ENCODE measurements at regions not wholly inside any gene's neighbourhood (a gene's known extent, or its start where the extent isn't known, plus 50 kb on each side); places are given as distances from the start of the nearest gene placed in this dataset.

- DNase-seq: no peak
Measured at GRCh38 chr1:244224487-244225430, 173.7 kb downstream of the ZBTB18 start.

DNA sequence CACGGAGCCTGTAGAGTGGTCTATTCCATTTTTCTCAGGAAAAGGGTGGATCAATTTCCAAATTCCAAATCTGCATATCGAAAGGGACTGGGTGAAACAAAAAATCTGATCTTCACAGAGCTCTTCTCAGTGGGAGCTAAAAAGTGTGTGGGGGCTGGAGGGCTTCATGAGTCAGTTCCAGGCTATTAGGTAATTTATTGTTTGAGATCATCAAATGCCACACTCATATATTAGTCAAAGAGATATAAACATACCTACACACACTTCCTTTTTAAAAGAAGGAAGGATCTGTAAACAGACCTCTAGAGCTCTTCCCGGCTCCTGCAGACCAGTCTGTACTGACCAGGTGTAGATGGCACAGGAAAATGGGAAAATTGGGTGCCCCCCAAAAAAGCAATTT, 175.4 kb downstream of the ZBTB18 start:
- DNase-seq: peak; percentile 6

DNA sequence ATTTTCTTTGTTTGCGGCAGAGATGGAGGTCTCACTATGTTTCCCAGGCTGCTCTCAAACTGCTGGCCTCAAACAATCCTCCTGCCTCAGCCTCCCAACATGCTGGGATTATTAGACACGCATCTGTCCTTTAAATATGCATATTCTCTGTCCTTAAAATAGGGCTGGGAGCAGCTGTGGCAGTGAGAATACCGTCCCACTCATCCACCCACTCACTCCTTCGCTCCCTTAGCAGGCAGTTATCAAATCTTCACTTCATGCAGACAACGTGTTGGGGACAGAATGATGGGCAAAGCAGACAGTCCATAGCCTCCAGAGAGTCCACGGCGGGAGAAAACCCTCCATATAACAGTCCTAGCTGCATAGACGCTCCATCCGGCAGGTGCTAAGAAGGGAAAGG, 179.4 kb downstream of the ZBTB18 start:
- DNase-seq: no peak

DNA sequence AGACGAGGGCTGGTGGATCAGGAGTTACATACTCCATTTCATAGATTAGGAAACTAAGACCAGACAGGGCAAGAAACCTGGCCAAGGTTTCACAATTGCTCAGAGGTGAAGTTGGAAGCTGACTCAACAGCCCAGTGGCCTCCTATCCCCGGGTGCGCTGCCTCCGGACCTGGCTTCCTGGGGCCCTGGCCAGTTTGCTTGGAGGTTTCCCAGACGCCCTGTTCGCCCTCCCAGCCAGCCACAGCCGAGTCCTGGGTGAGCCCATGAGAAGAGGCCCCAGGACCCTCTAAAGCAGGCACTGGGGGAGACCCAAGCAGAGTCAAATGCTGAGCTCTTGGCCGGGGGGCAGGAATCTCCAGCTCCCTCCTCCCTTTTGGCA, 180.1 kb downstream of the ZBTB18 start:
- DNase-seq: no peak

- no peak for DNase-seq
Measured at GRCh38 chr1:244231572-244232315, 180.7 kb downstream of the ZBTB18 start.

GRCh38 chr1:244234009-244234643, 183.0 kb downstream of the ZBTB18 start:
- DNase-seq: no peak

GRCh38 chr1:244235157-244235556, 184.1 kb downstream of the ZBTB18 start:
- DNase-seq: no peak

DNA sequence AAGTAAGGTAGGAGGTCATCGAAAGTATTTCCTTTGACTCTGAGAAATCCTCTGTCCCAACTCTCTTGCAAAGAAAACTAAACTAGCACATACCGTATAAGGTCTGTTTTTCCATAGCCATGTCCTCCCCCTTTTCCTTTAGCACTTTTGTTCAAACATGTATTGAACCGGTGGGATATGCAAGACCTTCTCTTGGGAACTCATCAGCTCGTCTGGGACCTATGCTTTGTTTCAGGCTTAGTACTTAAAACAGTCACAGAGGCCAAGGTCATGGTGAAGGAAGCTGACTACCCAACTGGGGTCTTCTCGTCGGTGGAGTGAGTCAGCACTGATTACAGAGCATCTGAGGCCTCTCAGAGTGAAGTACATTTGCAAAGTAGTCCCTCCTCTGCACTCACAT, 185.0 kb downstream of the ZBTB18 start:
- no peak for DNase-seq

DNA sequence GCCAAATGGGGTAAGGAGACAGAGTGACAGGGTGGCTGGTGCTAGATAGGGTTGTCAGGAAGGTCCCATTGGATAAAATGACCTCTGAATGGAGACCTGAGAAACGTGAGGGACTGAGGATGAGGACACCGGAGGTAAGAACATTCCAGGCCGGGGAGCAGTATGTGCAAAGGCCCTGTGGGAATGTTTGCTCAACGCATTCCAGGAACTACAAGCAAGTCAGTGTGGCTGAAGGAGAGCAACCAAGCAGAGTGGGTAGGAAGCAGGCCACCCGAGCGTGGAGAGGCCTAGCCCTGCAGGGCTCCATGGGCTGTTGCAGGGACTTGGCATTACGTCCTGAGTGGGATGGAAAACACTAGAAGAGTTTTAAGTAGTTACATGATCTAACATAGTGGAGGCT, 185.6 kb downstream of the ZBTB18 start:
- DNase-seq: no peak

- DNase-seq: no peak
Measured at GRCh38 chr1:244237445-244237844, 186.4 kb downstream of the ZBTB18 start.

DNA sequence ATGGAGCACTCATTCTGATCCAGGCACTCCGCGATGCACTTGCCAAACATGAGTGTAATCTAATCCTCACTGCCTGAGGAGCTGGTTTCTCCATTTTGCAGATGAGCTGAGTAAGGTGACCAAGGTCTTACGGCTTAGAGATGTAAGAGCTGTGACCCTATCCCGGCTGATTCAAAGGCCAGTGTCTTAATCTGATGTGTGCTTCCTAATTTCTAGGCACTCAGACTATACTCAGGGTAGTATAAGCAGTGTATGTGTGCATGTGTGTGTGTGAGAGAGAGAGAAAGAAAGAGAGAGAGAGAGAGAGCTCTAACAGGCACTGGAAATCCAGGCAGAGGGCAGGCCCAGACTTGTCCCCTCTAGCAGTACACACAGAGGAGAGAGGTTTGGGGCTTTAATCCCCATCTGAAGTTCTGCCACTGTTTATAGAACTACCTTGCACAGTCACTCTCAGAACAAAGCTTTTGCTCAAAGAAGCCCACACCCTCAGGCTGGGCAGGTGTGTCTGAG, 188.2 kb downstream of the ZBTB18 start:
- no peak for DNase-seq

GRCh38 chr1:244241438-244241837, 190.4 kb downstream of the ZBTB18 start:
- DNase-seq: no peak

GRCh38 chr1:244242446-244242845, 191.4 kb downstream of the ZBTB18 start:
- DNase-seq: no peak

GRCh38 chr1:244246334-244246733, 195.3 kb downstream of the ZBTB18 start:
- no peak for DNase-seq

DNA sequence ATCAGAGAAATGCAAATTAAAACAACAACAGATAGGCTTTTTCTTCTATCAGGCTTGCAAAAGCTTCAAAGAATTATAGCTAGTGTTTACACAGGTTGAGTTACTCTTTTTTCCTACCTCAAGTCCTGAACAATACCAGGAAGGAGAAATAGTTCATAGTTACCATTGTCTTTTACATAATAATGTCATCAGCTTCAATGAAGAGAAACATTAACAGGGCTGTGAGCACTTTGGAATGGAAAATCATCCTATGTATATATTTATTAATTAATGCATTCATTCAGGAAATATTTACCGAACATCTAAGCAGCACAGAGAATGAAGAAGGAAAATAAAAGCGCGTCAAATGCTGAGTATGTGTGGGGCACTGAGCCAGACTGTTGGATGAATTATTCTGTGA, 197.3 kb downstream of the ZBTB18 start:
- DNase-seq: no peak

DNA sequence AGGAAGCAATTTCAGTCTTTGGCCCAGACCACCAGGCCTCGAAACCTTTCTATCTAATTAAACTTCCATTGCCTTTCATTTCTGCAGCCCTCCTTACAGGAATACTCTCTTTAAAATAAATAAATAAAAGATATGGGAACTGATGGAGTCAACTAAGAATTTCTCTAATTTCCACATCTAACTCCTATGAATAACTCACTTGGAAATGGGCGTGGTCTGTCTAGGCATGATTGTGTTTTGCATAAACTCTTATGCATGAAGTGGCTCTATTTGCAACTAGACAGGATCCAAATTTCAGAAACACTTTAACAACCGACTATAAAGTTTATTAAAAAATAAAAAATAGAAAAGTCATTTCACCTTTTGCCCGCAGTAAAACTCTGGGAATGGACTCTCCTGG, 199.5 kb downstream of the ADSS2 start:
- DNase-seq: no peak

DNA sequence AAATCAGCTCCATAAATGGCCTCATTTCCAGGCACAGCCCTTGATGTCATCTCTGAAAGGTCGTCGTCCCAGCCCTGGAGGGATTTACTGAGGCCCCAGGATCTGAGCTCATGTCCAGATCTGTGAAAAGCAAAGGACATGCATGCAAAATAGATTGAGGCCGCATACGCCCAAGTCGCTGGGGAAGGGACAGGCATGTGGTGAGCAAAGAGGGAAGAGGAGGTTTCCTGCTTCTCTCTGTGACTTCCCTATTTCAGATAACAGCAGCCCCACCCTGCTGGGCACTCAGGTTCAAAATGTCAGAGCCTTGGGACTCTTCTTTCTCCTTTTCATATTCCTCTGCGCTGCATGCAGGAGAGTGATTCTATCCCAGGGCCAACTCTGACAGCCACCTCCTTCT, 197.2 kb downstream of the ADSS2 start:
- no peak for DNase-seq

- no peak for DNase-seq
Measured at GRCh38 chr1:244255426-244255965, 196.2 kb downstream of the ADSS2 start.

DNA sequence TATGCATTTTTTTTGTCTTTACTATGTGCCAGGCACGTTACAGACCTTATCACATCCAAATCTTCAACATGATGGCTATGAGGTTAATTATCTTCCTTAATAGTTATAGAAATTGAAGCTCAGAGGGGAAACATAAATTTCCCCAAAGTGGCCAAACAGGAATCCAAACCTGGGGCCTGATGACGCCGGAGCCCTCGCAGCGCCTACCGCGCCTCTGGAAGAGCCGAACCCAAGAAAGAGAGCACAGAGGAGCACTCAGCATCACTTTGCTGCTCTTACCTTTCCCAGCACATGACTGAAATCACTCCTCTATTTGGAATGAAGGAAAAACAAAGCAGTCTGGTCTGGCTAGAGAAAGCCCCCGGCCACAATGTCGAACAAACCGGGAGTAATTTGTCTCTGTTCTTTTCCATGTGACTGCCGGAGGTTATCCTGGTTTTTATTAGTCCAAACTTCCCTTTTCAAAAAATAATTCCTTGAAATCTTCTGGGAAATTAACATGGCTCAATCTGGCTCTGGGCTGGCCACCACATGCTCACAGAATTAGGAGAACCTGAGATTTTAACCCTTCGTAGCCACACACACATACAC, 195.5 kb downstream of the ADSS2 start:
- DNase-seq: no peak

DNA sequence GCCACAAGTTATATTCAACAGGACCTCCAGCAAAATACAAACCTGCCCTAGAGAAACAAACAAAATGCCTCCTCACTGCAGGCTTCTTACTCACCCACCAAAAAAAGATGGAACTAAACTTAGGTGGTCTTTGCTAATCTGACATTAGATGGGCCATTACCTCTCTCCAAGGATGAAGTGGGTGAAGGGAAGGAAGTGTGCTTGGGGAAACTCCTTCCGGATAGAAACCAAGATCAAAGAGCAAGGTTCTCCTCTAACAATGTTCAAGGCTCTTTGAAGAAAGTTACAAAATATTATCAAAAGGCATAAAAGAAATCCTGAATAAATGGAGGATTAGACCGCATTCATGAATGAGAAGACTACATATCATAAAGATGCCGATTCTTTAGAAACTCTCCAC, 187.5 kb downstream of the ADSS2 start:
- DNase-seq: no peak

DNA sequence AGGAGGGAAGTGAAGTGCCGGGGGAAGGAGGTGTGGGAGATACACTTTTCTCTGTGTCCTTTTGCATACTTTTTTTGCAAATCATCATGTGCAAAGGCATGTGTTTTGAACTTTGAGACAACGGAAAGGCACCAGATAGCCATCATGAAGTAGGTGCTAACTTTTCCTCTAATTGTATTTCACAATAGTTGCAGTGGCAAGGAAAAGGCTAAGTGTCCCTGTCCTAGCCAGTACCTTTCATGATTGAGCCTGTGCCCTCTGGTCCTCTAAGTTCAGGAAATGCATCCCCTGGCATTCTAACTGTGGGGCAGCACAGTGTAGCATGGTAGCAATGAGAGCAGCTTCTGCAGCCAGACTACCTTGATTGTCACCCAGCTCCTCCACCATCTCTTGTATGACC, 186.2 kb downstream of the ADSS2 start:
- no peak for DNase-seq

GRCh38 chr1:244269169-244269568, 182.5 kb downstream of the ADSS2 start:
- DNase-seq: no peak

DNA sequence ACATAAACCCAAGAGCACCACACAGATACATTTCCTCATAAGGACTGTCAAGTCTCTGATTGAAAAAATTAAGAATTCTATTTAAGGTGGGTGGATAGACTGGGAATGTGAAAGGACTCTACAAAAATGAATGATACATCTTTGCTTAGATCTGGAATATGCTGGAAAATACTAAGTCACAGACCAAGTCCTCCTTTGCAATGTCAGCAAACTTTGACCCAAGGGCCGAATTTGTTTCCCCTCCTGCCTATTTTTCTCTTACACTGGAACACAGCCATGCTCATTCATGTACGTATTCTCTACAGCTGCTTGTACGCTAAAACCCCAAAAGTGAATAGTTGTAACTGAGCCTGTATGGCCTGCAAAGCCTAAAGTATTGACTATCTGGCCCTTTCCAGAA, 180.7 kb downstream of the ADSS2 start:
- no peak for DNase-seq
